Hematopoietic multipotent progenitor cell treated with erythropoietin and hydrocortisone succinate and interleukin-3 and kit ligand, for 17 days (in vitro differentiated cells): ENCODE measurements at regions not wholly inside any gene's neighbourhood (a gene's known extent, or its start where the extent isn't known, plus 50 kb on each side); places are given as distances from the start of the nearest gene placed in this dataset.
"Not testable (repeated sequence)": the region's sequence is repeated elsewhere in the genome, so short reads cannot be mapped to it uniquely, and the experiment has no call there.

ENCODE experiments used
- DNase-seq: peaks from one replicate; pipeline ENCODE4 v3.0.0-alpha.2; 2015; ENCODE audit warnings: low spot score

DNA sequence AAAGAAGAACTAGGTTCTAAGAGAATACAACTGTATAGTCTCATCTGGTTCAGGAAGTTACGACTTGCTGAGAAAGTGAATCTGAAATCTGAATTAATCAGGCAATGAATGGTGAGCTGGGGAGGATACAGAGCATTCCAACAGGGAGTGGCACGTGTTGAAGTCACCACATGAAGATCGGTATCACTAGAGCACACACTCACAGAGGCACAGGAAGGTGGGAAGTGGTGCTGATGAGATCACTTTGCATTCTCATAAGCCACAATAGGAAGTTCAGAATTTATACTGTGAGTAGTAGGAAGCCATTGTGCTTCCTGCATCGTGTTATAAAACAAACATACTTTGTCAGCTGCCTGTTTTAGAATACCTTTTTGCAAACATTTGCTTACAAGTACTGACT, 615.0 kb upstream of the DDX18 start:
- DNase-seq = no peak

DNA sequence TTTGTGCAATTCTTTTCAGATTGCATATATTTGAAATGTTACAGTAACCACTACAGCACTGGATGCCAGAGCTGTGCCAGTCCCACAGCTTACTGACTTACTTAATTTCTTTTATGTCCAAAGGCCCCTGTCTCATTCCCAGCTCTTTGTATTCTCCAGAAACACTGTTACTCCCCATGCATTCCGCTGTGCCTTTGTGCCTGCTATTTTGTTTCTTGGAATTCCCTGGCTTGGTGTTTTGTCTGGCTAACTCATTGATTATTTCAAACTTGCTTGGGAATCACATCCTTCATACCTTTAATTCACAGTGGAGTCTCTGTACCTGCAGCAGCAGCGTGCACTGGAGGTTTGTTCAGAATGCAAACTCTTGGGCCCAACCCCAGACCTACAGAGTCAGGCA, 601.9 kb upstream of the DDX18 start:
- DNase-seq = no peak

DNA sequence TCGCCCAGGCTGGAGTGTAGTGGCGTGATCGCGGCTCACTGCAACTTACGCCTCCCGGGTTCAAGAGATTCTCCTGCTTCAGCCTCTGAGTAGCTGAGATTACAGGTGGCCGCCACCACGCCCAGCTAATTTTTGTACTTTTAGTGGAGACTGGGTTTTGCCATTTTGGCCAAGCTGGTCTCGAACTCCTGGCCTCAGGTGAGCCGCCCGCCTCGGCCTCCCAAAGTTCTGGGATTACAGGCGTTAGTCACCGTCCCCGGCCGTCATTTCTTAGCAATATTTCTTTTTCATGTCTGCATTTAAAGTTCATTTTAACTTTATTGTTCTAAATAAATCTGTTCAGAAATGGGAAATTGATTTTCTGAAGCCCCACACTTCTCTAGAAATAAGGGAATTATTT, 597.3 kb upstream of the DDX18 start:
- DNase-seq = no peak

DNA sequence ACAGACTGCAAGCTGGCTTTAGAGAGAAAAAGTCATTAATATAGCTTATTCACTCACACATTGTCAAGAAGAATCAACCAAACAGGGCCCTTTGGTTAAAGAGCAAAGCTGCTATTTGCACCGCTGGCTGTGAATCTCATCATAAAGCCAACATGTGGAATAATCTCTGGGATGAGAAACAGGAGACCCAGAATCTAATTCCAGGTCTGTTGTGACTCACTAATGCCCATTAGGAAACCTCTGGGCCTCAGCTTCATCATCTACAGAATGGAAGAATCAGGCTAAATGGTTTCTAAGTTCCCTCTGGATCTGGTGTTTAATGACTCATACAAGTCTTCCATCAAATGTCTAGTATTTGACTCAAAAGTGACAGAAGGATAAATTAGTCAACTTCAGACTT, 591.7 kb upstream of the DDX18 start:
- no peak for DNase-seq

DNA sequence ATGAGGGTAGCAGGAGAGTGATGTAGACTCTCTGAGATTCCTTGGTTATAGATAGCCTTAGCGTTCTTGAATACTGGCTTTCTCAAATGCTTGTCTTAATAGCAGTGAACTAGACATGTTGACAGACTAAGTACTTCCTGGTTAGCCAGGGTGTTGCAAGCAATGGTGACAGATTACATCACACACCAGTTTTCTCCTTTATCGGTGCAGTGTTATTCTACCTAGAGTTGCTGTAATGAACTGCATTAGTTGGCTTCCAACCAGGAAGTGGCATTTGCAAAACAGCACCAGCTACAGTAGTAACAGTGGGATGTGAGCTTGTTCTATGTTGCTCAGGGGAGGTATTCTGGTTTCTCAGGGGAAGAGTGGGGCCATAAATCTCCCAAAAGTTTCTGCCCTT, 582.2 kb upstream of the DDX18 start:
- DNase-seq = no peak

DNA sequence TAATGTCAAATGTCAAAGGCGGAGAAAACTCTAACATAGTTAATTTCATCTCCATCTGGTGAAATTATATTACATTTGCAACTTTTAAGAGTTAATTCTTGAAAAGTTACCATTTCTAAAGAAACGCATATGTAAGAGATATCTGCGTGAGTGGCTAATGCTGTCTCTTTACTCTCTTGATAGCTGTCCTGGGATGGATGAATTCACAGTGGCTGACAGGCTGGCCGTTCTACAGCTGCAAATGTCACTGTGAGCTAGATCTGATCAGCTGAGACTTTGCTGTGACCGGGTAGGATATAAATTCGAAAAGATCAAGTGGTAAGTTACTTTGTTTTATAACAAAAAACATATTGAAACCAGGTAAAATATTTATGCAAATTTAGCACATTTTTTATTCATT, 557.1 kb upstream of the DDX18 start:
- no peak for DNase-seq

DNA sequence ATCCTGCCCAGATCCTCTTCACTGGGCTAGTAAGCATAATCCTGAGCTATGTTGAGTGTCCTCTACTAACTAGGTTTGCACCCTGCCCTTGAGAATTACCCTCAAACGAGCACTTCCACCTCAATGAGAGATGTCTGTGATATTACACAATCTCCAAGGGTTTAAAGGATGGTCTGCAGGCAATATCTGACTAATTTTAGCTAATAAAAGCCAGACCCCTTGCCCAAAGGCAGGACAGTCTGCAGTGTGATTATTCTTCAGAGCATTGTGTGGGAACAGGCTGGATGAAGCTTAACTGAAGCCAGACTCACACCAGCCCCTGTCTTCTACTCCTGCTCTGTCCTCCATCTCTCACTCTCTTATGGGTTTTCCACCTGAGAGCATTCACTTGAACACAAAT, 544.9 kb upstream of the DDX18 start:
- DNase-seq = no peak

DNA sequence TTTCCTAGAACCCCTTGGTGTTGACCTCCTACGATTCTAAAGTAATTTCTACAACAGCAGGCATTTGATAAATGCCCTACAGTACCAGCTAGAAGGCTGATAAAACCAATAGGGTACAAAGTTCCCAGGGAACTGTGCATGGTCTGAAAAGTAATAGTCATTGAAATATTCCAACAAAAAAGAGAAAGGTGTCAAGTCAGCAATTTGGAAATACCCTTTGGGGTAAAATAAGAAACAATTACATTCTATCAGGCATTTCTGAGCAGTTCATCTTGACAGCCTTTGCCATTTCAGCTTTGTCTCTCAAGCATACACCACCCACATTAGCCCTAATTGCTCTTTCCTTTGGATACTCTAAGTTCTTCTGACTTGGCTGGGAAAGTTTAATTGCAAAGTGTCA, 542.9 kb upstream of the DDX18 start:
- no peak for DNase-seq

DNA sequence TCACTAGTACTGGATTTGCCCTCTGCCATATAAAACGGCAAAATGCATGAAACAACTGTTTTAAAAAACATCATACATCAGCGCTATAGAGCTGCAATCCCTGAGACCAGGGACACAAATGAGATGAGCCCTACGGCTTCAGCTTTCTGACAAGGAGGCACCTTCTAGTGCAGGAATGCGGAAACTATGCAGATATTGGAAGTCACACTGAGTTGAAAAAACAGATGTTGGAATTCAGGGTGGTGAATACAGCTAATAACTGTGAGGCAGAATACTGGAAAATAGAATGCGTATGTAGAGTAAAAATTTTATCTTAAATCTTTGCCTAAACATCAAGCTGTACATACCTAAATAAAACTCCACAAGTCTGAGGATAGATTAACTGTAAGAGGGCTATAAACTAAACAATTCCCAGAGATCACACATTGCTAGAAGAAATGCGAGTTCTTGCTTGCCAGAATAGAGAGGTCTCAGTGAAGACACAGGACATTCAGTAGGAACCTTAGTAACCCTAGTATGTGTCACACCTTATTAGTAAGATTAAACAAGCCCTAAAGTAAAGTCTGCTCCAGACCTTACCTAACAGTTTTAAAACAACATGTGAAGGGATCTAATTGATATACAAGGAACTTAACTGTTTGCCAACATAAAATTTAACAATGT, 541.4 kb upstream of the DDX18 start:
- DNase-seq = no peak

DNA sequence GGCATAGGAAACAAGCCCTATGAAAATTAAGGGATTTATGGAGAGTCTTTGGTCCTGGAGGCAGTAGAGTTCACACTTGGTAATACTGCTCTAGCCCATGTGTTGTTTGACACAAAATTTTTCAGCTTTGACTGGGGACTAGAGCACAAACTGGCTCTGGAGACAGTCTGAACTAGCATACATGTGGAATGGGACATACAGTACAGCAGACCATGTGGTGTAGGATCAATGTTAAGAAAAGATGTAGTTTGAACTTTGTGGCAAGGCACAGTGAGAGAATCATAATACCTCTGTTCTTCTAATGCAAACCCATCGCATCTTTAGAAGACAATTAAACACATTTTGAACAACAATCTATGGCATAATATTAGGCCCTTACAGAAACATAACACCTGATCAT, 521.5 kb upstream of the DDX18 start:
- DNase-seq = no peak

DNA sequence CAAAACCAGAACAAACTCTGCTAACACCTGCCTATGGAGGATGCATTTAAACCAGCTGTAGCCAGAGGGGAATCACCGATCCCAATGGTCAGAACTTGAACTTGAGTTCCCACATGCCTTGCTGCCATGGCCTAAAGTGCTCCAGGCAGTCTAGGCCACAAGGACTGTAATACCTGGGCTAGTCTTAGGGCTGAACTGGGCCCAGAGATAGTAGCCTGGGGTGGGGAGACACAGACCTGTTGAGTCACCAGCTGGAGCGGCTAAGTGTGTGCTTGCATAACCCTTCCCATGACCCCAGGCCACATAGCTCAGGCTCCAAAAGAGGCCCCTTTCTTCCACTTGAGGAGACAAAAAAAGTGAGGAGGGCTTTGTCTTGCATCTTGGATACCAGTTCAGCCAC, 515.0 kb upstream of the DDX18 start:
- DNase-seq = no peak

DNA sequence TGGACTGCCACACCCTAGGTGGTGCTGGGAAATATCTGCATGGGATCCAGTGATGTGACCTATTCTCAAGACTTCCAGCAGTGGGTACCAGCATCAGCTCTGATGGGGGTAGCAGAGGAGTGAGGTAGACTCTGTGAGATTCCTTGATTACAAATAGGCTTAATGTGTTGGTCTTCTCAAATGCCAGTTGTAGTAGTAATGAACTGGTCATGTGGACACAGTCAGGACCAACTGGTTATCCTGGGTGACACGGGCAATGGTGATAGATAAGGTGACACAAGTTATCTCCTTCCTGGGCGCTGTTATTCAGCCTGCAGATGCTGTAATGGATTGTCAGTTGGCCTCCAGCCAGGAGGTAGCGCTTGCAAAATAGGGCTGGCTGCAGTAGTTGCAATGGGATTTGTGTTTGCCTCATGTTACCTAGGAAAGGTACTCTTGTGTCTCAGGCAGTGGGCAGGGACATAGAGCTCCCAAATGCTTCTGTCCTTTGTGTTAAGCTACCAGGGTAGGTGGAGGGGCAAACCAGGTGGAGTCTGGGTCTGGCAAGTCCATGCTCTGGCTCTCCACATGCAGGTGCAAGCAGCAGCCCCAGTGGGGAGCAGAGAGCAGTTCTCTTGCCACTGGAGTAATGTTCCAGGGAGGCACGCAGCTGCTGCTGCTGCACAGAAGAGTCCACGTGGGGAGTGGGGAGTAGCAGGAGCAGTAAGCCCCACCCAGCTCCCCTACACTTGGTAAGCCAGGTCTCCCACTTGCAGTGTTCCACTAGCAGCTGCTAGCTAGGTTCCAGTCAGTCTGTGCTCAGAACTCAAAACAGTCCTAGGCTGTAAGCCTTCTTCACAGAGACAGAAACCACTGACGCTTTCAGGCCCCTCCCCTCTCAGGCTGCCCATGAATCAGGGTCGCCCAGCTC, 505.4 kb upstream of the DDX18 start:
- no peak for DNase-seq

DNA sequence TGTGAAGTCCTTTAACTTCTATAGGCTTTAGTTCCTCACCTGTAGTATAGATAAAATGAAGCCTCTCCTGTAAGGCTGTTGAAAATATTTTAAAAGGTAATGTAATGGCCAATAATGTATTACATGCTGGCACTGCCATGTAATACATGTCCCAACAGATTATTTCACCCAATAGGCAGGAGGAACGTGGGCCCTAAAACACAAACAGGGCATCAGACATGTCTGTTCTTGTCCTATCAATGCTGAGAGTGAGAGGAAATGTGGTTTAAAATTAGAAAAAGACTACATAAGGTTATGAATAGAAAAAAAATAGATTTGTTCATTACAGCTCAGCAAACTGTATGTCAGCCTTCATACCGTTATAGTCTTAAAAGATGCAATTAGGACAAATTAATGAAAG, 492.7 kb upstream of the DDX18 start:
- no peak for DNase-seq

DNA sequence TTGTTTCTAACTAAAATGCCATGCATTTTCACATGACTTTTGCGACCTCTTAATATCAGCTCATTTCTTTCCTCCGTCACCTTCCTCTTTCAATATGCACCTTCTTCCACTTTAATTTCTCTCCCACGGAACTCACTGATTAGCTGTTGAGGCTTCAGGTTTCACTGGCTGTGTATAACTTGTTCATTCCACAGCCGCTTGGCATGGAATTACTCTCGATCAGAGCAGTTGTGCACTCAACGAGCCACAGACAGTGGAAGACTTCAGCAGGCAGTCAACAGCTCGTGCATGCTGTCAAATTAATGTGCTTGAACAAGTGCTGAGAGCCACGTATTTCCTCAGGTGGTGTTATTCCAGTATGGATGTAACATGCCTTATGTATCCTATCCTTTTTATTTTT, 491.2 kb upstream of the DDX18 start:
- DNase-seq = no peak

DNA sequence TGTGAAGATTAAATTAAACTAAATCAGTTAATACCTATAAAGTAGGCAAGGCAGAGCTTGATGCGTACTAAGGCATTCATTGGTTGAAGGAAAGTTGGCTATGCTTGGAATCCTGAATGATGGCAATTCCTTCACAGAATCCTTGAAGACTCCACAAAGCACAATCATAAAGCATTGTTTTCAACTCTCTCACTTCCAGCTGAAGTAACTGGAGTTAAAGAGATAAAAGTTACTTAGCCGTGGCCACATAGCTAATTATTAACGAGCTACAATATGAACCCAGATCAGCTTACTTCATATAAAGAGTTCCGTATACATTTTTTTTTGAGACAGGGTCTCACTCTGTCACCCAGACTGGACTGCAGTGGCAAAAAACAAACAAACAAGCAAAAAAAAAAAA, 483.9 kb upstream of the DDX18 start:
- DNase-seq = no peak

DNA sequence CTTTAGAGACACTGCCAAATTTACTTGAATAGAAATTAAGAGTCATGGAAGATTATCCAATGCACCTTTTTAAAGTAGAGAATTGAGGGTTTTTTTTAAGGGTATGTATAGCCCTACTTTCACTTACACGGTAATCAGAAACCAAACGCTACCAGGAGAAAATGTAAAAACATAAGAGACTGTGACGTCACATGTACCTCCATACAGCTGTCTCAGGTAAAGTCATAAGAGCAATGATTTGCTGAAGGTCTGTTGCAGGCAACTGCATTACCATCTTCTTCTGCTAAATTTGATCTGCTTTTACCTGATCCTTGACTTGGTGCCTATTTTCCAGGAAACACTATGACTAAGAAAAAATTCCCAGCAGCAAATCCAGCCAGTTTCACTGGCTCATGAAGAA, 478.5 kb upstream of the DDX18 start:
- DNase-seq = no peak

DNA sequence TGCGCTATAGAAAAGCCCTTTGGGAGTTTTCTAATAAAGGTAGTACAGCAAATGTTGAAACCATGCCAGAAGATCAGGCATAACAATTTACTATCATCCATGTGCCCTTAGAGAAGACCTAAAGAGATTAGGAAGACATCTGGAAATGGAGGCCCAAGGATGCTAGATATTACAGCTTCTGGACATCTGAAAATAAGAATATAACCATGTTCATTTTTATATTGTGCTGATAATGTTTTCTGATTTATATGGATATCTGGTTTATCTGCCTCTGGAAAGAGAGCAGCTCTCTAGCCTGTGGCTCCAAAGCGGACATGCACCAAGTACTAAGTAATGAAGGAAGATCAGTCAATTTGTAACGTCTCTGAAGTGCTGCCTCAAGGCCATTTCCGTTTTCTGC, 478.0 kb upstream of the DDX18 start:
- no peak for DNase-seq

DNA sequence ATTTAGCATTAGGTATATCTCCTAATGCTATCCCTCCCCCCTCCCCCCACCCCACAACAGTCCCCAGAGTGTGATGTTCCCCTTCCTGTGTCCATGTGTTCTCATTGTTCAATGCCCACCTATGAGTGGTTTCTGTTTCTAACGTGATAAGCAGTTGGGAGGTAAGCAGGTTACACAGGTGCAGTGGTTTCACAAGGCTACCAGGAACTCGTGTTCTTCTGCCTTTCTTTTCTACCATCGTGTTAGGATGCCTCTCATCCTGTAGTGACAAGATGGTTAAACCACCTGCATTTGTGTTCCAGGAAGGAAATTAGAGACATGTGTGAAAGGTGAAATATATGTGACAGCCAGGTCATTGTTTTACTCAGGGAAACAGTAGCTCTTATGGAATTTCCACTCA, 476.5 kb upstream of the DDX18 start:
- DNase-seq = not testable (repeated sequence)

DNA sequence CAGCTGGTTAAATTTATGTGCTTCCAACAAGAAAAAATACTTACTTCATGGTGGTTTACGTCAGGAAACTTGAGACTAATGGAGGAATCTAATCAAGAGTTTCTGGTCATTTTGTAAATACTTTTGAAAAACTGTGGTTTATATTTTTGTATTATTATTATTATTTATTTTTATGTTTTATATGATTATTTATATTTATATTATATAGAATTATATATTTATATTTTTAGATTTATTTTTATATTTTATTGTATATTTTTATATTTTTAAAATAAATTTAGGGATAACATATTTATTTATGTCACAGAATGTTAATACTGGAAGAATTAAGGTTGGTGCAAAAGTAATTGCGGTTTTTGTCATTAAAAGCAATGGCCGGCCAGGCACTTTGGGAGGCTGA, 474.5 kb upstream of the DDX18 start:
- DNase-seq = no peak

DNA sequence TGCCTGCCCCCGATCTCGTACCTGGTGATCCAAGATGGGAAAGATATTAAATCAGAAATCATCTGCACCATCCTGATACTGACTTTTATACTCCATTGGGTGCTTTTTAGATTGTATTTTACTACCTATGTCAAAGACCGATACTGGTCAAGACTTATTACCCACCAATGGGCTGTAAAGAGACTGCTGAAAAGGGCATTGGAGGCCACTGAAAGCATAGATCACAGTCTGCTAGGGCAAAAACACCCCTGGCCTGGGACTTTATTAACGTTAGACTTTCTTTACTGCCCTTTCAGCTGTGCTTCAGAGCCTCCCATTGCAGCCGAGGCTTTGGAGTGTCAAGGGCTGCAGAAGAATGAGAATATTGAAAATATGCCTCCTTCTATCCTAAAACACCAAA, 472.8 kb upstream of the DDX18 start:
- DNase-seq = no peak

DNA sequence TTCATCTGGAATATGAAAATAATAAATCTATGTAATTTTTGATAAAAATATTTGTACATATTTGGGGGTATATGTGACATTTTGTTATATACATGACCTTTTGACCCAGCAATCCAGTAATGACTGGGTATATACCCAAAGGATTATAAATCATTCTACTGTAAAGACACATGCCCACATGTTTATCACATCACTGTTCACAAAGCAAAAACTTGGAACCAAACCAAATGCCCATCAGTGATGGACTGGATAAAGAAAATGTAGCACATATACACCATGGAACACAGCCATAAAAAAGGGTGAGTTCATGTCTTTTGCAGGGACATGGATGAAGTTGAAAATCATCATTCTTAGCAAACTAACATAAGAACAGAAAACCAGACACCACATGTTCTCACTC, 472.1 kb upstream of the DDX18 start:
- DNase-seq = no peak

DNA sequence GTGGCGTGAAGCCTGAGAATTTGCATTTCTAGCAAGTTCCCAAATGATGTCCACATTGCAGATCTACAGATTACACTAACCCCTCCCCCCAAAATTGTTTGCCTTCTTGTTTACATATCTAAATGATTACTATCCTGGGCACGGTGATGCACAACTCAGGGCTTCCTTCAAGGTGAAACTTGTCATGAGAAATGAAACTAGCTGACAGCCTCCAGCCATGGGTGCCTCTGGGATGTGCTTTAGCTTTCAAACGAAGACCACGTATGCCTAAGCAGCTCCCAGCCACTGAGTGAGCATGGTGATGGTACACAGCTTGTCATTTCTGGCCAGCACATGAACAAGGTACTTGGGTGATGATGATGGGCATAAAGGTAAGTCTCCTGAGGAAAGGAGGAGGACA, 464.8 kb upstream of the DDX18 start:
- DNase-seq = no peak

DNA sequence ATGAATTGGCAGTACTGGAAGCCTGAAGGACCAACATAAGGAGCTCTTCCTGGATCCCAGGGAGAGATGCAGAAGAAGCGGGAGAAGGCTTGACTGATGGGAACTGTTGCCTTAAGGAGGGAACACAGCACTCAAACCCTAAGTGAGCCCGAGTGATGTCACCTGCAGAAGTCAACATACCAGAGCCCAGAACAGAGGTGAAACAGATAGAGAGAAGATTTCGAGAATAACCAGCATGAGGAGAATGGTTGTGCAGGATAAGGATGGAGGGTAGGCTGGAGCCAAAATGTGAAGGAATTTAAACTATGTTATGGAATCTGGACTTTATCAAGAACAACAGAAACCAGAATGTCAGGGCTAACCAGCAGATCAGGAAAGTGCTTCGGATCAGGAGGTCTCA, 463.1 kb upstream of the DDX18 start:
- DNase-seq = no peak
